T1000 (cell line): ENCODE measurements at regions not wholly inside any gene's neighbourhood (a gene's known extent, or its start where the extent isn't known, plus 50 kb on each side); places are given as distances from the start of the nearest gene placed in this dataset.

ENCODE experiments used
- DNase-seq: peaks from one replicate; lab custom pipeline; 2025; ENCODE audit warnings: mixed read lengths; lab: John Stamatoyannopoulos, UW

GRCh38 chr6:119655124-119655523 is 305.6 kb upstream of the MAN1A1 start:
- DNase-seq = no peak

- no peak for DNase-seq
Observed at GRCh38 chr6:119653329-119653728, 303.8 kb upstream of the MAN1A1 start.

DNA sequence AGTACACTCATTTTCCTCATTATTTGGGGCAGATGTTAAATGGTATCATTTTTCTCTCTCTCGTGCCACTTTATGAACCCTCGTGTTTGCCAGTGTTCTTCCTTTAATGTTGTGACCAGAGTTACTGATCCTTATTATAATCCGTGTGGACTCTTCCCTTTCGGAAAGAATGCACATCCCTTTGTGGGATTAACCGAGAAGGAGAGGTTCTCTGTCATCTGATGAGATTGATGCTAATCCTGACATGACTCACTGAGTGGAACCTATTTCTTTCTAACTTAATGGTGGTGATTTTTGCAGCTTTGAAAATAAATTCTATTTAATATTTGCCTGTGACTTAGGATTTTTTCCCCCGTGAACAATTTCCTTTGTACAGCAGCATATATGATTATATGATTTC is 300.0 kb upstream of the MAN1A1 start:
- DNase-seq = no peak

- DNase-seq = no peak
Observed at GRCh38 chr6:119647309-119647708, 297.7 kb upstream of the MAN1A1 start.

DNA sequence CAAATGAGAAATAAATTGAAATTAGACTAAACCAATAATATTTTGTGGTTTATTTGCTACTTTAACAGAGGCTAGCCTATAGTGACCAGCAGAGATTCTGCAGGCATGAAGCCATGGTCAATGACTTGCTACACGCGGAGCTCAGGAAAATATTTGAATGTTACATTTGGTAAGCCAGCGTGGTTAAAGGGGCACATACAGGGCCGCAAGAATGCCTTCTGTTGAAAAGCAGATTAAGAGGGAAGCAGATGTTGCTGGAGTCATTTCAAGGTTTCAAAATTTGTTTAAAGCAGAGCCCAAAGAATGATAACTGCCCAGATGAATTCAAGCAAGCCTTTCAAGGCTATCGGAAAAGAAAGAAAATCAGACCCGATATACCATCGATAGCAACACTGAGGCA is 294.3 kb upstream of the MAN1A1 start:
- no peak for DNase-seq

- DNase-seq = no peak
Observed at GRCh38 chr6:119637768-119638167, 288.2 kb upstream of the MAN1A1 start.

GRCh38 chr6:119636060-119636459 is 286.5 kb upstream of the MAN1A1 start:
- DNase-seq = no peak

DNA sequence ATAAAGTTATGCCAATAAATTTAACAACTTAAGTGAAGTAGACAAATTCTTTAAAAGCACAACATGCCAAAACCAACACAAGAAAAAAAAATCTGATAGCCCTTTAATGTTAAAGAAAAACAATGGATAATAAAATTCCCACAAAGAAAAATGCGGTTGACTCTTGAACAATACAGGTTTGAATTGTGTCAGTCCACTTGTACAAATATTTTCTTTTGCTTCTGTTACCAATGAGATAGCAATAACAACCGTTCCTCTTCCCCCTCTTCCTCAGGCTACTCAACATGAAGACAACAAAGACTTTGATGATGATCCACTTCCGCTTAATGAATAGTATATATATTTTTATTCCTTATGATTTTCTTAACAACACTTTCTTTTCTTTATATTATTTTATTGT is 283.9 kb upstream of the MAN1A1 start:
- DNase-seq = no peak

- DNase-seq = no peak
Observed at GRCh38 chr6:119630561-119631192, 281.1 kb upstream of the MAN1A1 start.

DNA sequence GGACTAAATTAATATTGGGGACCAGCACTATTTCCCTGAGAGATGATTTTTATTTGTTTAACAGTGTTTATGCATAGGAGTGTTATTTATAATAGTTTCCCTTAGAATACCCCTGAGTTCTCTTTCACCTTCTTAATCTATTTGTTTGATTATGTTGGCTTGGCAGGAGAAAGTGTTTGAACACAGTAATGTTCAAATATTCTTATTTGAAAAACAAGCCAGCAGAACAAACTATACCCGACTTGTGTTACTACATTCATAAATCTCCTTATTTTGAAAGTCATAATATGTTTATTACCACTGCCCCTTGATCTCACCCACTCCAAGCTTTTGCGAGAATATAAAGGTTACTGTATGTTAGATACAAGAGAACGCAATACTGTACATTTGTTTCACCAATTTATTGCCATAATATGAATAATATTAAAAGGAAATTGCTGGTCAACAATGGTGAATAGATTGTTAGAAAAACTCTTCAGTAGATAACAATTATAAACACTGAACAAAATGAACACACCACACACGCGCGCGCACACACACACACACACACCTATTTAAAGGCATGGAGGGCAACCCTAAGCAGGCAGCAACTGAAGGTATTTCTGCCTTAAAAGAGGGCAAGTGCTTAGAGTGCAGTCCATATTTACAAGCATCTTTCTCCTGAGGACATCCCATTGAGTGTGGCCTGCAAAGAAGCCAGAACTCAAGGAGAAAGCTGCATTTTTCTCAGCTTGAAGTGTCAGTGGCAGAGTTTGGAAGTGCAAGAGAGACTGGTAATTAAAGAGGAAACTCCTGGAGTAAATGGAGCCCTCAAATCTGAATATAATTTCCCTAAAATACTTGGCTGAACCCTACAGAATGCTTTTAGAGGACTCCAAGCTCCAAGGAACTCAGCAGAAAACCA is 279.4 kb upstream of the MAN1A1 start:
- no peak for DNase-seq

GRCh38 chr6:119627908-119628669 is 278.5 kb upstream of the MAN1A1 start:
- DNase-seq = no peak

GRCh38 chr6:119626884-119627619 is 277.5 kb upstream of the MAN1A1 start:
- DNase-seq = no peak

GRCh38 chr6:119620846-119621555 is 271.4 kb upstream of the MAN1A1 start:
- DNase-seq = peak; percentile 54

DNA sequence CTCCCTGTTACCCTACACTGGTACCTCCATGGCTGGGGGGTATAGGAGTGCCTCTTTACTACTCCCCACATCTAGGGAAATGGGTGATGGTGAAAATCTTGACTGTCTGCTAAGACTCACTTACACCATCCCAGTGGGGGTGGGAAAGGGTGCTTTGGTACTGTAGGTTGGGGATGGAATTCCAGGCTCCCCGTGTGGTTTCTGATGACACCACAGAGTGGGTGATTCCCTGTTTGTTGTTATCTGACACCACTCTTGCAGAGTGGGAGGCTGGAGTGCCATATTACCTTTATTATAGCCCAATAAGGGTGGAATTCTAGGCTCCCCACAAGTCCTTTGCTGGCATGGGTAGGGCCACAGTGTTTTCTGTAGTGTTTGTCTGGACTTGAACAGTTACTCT is 264.6 kb upstream of the MAN1A1 start:
- no peak for DNase-seq

DNA sequence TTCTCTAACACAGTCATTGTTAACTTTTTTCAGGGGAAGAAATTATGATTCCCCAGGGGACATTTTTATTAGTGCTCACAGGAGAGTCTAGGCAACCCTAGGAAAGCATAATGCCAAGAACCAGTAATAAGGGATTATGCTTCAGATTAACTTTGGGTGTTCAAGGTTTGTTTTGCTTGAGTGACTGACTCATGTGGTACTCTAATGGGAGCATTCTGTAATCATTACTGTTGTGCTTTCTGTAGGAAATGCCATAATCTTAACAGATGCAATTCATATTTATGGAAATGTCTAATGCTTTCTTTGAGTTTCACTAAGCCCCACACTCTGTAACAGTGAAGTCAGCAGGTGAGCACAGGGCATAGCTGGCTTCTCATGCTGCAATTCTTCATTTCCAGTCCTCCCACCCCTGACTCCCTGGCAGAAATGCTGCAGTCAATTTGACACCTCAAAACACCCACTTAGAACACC is 263.4 kb upstream of the MAN1A1 start:
- DNase-seq = no peak

GRCh38 chr6:119612176-119612891 is 262.8 kb upstream of the MAN1A1 start:
- DNase-seq = no peak

GRCh38 chr6:119610754-119611153 is 261.2 kb upstream of the MAN1A1 start:
- DNase-seq = no peak

- DNase-seq = no peak
Observed at GRCh38 chr6:119610265-119610664, 260.7 kb upstream of the MAN1A1 start.

- DNase-seq = no peak
Observed at GRCh38 chr6:119609865-119610264, 260.3 kb upstream of the MAN1A1 start.

DNA sequence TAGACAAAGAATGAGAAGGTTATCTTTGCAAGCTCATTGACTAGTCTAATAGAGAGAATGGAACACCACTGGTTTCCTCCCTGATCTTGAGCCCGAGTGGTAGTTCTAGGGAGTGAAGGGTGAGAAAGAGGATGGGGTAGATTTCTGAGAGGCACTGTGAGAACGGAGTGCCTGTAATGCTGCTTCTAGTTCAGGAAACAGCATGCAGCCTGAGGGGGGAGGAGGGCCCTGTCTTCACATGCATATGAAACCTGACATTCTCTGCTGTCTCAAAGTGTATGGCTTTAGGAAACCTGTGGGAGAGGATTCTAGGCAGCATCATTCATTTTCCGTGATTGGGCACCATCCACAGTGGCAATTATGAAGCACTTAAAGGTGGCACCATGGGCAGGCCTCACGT is 259.4 kb upstream of the MAN1A1 start:
- no peak for DNase-seq

DNA sequence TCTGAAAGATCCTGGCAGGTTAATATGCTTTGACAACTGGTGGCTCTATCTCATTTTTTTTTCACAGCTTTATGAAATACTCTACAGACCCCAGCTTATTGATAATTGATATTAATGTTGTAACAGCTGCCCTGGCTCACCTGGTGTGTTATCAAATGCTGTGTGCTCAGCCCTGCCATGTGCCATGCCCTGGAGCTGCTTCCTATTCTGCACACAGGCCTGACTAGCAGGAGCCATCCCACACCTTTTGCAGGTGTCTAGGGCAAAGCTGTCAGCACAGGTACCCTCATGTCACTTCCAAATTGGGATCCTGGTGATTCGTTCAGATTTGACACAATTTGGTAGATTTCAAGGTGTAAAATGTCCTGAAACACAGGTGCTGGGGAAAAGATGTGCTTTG is 254.6 kb upstream of the MAN1A1 start:
- DNase-seq = no peak
